ENCODE measurements at regions not wholly inside any gene's neighbourhood (a gene's known extent, or its start where the extent isn't known, plus 50 kb on each side); places are given as distances from the start of the nearest gene placed in this dataset.

- no peak for DNase-seq (ENCODE audit: low spot score)
These were observed 50.9 kb upstream of the AK4 start for GRCh38 chr1:65097076-65097475.

All from H4 (cell line).